Right lobe of liver (tissue), 6 donors: ENCODE measurements at regions not wholly inside any gene's neighbourhood (a gene's known extent, or its start where the extent isn't known, plus 50 kb on each side); places are given as distances from the start of the nearest gene placed in this dataset.
A peak's percentile ranks its signal among the peaks of the same experiment; 100 is the strongest.

Experiments used
- ATAC-seq, 4 donors: fragments of 200-7000 bp; cut with Tn5 transposase; one replicate each; pipeline ENCODE4 v1.9.1; 2020; ENCODE audit warnings: mild to moderate bottlenecking in 4 of 4, moderate library complexity in 4 of 4
- DNase-seq, 3 donors: peaks; one replicate each; pipeline ENCODE4 v3.0.0-alpha.2; 2020
- H3K27ac ChIP-seq, 3 donors: fragments of 200-600 bp; one replicate each; pipeline ENCODE4 v1.8.0; 2022
- H3K27me3 ChIP-seq, 2 donors: fragments of 200-600 bp; one replicate each; pipeline ENCODE4 v1.8.0; 2022
- H3K36me3 ChIP-seq, 4 donors: fragments of 200-600 bp; sonication (generic) in 1 of 4; one replicate each; pipeline versions ENCODE4 v1.5.1 to v1.8.0; 2017 to 2022; ENCODE audit warnings: control low read depth in 1 of 4
- H3K4me1 ChIP-seq, 4 donors: fragments of 200-600 bp; sonication (generic) in 1 of 4; one replicate each; pipeline versions ENCODE4 v1.5.1 to v1.8.0; 2017 to 2022; ENCODE audit warnings: control low read depth in 1 of 4
- H3K4me3 ChIP-seq, 3 donors: fragments of 200-600 bp; one replicate each; pipeline ENCODE4 v1.8.0; 2022
- H3K9me3 ChIP-seq, 4 donors: fragments of 200-600 bp; sonication (generic) in 1 of 4; one replicate each; pipeline versions ENCODE4 v1.5.1 to v1.8.0; 2017 to 2022; ENCODE audit warnings: control low read depth in 1 of 4
- CTCF ChIP-seq, 4 donors: fragments of 200-600 bp in 3 of 4; fragments of 450-650 bp in 1 of 4; IDR thresholded peaks; one replicate each; pipeline versions ENCODE4 v1.5.1 to v1.8.0; 2016 to 2022; ENCODE audit warnings: antibody characterized with exemption in 4 of 4, mild to moderate bottlenecking in 2 of 4
- POLR2A ChIP-seq: fragments of 450-650 bp; IDR thresholded peaks from one replicate; pipeline ENCODE4 v1.6.1; 2017; ENCODE audit warnings: antibody characterized with exemption, mild to moderate bottlenecking
- WGBS: methylation state at CpG from one replicate; pipeline ENCODE4 v1.1.6; 2018; ENCODE audit warnings: low coverage, low lambda C conversion rate; ENCODE audit not compliant: insufficient coverage; ENCODE audit errors: missing lambda C conversion rate; 5-methylcytosine and 5-hydroxymethylcytosine counted together
- intact Hi-C, 2 donors: fragments of 100-400 bp; cut with DNase I; formaldehyde crosslinking; loops; one replicate each; pipeline versions ENCODE4 v1.11.2 to v1.14.1; 2022
- donor health status: DM: no; HTN: yes; CAD: no.
- donor health status: DM: no; HTN: no; CAD: no.
- donor health status: DM: no; HTN: no; CAD: no.
- donor health status: DM: no; HTN: yes; CAD: no.
- donor health status: DM: no; HTN: yes; CAD: no.

- Histone ChIP-seq H3K27ac (no peak overlapping the region), H3K27me3 (no peaks in the 10 kb centered on the region), H3K36me3 (no peaks in the 10 kb centered on the region), H3K9me3 (no peaks in the 10 kb centered on the region), H3K4me1 (no peaks in the 10 kb centered on the region), H3K4me3 (no peak overlapping the region)
- 45% methylated on average over 4 of the region's 4 CpGs for WGBS
- TF ChIP-seq CTCF (IDR thresholded peaks at IDR 0.05) = no peak
- TF ChIP-seq POLR2A = no peak
- intact Hi-C loops = no loop called here
- ATAC-seq (peak; percentile 14 to 53 (median 26)), DNase-seq (no peak)
Measured at GRCh38 chr13:59449750-59450149, 714.0 kb downstream of the DIAPH3 start.

GRCh38 chr13:59450229-59450628 lies 713.5 kb downstream of the DIAPH3 start:
- intact Hi-C loops = no loop called here

GRCh38 chr13:59451236-59451635 lies 712.5 kb downstream of the DIAPH3 start:
- TF ChIP-seq POLR2A (no peak), CTCF (IDR thresholded peaks at IDR 0.05) (no peak)
- H3K27me3 ChIP-seq = no peaks in the 10 kb centered on the region

More at GRCh38 chr13:59450229-59450628, 713.5 kb downstream of the DIAPH3 start:
- no peaks in the 10 kb centered on the region for H3K36me3 ChIP-seq
- ATAC-seq (no peak), DNase-seq (no peak)
- H3K27me3 ChIP-seq = no peaks in the 10 kb centered on the region
- H3K27ac ChIP-seq = no peak overlapping the region
- 38% methylated on average over 1 of the region's 1 CpG for WGBS
- no peak overlapping the region for H3K4me3 ChIP-seq
- TF ChIP-seq POLR2A (no peak), CTCF (IDR thresholded peaks at IDR 0.05) (no peak)
- no peaks in the 10 kb centered on the region for H3K9me3 ChIP-seq
- no peaks in the 10 kb centered on the region for H3K4me1 ChIP-seq

GRCh38 chr13:59452189-59452890 lies 711.4 kb downstream of the DIAPH3 start:
- Histone ChIP-seq H3K27me3 (no peaks in the 10 kb centered on the region), H3K4me1 (no peaks in the 10 kb centered on the region), H3K36me3 (no peaks in the 10 kb centered on the region), H3K4me3 (no peak overlapping the region), H3K9me3 (no peaks in the 10 kb centered on the region), H3K27ac (no peak overlapping the region)
- WGBS = 27% methylated on average over 8 of the region's 8 CpGs
- TF ChIP-seq CTCF (IDR thresholded peaks at IDR 0.05) (no peak), POLR2A (no peak)
- ATAC-seq (peak in 2 of 4 donors; percentile 36 to 38), DNase-seq (no peak)
- intact Hi-C loops = no loop called here

More at GRCh38 chr13:59451236-59451635, 712.5 kb downstream of the DIAPH3 start:
- H3K9me3 ChIP-seq = no peaks in the 10 kb centered on the region
- no peaks in the 10 kb centered on the region for H3K4me1 ChIP-seq
- ATAC-seq (no peak), DNase-seq (no peak)
- H3K27ac ChIP-seq = no peak overlapping the region
- intact Hi-C loops = no loop called here
- H3K36me3 ChIP-seq = no peaks in the 10 kb centered on the region
- H3K4me3 ChIP-seq = no peak overlapping the region
